ENCODE measurements at regions not wholly inside any gene's neighbourhood (a gene's known extent, or its start where the extent isn't known, plus 50 kb on each side); places are given as distances from the start of the nearest gene placed in this dataset.

DNA sequence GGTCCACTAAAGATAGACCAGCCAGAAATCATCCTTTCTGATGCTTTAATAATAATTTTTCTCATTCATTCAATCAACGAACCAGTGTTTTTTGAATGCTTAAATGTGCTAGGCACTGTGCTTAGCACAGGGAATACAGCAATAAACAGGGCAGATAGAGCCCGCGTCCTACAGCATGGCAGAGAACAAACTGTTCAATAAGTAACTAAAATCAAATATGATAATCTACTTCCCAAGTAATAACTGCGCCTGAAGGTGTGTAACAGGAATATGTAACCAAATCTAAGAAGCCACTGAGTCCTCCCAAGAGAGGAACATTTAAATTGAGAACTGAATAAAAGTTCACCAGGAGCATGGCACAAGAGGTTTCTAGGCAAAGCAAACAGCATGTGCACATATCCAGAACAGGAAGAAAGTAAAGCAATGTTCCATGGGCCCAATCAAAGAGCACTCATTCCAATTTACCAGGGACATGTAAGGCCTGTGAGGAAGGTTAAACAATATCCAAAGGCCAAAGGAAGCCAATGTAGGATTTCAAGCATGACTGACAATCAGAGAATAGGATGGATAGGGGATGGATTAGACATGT lies 311.0 kb upstream of the RARB start:
- DNase-seq: no peak

DNA sequence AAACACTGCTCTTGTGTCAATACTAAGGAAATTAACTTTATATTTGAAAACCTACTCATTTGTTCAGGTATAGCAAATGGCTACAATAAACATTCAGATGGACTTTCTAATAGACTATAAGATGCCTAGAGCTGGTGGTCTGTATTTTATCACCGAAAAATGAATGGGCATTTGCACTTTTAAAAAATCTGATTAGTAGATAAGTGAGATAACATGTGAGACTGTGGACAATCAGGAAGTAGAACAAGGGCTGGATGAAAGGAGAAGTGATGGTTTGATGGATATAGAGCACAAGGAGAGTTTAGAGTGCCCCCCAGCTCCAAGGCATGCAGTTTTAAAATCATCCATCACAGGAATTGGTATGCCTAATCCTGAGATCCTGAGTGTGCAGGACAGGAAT lies 308.4 kb upstream of the RARB start:
- no peak for DNase-seq

- no peak for DNase-seq
These were observed 307.4 kb upstream of the RARB start for GRCh38 chr3:25120665-25121064.

GRCh38 chr3:25125201-25125600 lies 302.9 kb upstream of the RARB start:
- DNase-seq: no peak

DNA sequence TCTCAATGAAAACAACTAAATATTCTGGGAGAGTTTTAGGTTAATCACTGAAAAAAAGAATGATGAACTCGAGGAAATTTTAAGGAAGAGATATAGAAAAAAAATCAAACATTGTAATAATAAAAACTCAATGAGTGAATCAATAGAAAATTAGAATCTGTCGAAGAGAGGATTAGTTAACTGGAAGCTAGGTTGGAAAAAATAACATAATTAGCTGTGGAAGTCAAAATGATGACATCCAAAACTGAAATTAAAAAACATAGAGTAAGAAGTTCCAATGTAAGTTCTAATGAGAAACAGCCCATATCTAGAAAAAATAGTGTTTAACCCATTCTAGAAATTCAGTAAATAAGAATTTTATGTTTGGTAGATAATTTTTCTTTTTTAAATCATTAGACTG lies 299.3 kb upstream of the RARB start:
- DNase-seq: no peak

GRCh38 chr3:25130724-25131520 lies 297.1 kb upstream of the RARB start:
- DNase-seq: no peak

DNA sequence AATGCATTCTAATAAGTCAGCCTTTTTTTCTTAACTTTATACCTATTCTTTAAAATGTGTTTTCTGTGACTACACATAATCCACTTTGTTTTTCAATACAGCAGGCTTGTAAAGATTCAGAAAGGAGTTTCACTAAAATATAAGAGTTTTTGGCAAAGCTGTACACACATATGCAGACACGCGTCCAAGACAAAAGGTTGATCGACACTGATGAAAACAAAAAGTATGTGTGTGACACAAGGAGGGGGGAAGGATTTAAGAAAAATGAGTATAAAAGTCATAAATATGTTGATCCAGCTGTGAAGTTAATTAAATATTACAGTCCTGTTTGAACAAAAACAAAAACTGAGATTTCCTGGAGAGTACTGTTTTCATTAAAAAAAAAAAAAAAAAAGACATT lies 294.5 kb upstream of the RARB start:
- DNase-seq: no peak

DNA sequence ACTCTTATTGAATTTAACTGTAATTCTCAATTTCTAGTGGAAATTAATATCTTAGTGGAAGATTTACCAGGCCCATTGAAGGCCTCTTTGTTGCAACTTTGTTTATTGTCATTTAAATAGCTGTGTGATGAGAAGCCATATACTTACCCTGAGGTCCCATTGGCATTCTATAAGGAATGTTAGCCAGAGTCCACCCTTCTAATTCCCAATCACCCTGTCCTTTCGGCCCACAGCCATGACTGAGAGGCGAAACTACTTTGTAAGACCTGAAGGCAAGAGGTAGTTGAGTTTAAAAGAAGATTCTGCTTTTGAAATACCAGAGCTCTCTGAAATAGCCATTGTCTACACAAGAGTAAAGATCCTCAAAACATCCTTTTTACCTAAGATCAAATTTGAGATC lies 290.5 kb upstream of the RARB start:
- DNase-seq: no peak

GRCh38 chr3:25139267-25139666 lies 288.8 kb upstream of the RARB start:
- DNase-seq: no peak

- DNase-seq: no peak
These were observed 285.3 kb upstream of the RARB start for GRCh38 chr3:25142609-25143355.

DNA sequence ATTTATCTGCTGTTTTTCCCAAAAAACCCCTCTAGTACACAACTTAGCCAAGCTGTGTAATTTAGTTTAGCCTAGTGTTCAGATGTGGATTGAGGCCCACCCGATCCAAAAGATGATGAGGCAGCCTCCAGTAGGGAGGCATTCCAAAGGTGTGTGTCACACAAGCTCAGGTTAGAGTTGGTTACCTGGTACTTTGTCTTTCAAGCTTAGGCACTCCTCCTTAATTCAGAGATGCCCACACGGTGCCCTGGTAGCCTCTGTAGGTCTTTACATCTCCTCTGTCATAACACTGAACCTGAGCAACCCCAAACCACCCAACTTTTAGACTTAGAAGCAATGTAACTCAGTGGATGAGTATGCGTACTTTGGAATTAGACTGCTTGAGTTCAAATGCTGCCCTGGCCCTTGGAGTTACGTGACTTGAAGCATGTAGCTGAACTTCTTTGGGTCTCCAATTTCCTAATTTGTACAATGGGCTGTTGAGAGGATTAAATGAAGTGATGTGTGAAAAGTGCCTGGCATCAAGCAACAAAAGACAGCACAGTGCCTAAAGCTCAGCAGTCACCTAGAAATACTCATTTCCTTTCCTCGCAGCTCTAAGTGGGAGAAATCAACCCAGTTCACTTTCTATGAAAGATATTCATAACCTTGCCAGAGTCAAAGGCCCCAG lies 284.6 kb upstream of the RARB start:
- no peak for DNase-seq

DNA sequence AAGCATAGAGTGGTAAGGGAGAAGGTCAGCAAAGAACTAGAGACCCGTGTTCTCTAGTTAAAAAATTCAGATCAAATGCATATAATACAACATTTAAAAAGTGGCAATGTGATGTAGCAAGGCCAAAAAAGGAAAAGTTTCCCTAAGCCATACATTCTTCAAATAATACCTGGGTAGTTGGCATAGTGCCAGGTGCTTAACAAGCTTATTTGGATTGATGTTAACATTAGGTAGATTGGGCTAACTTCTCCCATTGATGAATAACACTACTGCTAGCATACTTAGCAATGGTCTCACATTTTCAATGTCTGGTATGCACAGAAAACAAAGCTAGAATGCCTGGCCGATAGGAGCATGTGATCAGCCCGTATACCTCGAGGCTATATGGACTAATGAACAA lies 283.6 kb upstream of the RARB start:
- DNase-seq: no peak

DNA sequence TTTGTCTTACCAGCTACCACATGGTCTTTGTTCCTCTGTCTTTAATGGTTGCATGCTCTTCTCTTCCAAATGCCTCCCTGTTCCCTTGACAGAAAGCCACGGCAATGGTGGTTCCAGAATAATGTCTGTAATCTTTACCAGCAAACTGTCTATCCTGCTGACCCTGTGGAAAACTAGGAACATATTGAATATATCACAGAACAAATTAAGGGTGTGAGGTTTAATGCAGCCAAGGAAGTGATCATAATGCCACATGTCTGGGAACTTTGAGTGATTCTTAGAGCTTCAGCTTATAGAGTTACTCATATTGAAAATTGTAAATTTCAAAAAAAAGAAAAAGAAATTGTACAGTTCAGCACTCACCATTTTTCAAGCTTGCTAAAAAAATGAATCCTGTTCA lies 282.9 kb upstream of the RARB start:
- no peak for DNase-seq

DNA sequence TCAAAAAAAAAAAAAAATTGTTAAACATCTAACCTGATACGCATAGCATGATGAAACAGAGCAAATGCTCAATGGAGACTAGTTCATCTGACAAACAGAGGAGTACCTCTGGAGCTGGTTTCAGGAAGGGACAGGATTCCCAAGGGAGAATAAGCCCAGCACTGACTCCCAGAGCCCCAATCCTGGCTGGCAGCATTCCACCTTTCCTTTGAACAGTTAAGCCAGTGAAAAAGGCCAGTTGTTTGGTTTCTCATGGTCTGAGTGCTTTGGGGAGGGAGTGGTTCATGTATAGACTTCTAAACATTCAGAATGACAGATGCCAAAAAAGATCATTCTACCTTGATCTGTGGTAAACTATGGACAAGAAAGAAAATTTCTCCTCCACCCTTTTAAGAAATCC lies 277.9 kb upstream of the RARB start:
- DNase-seq: no peak

GRCh38 chr3:25151281-25151902 lies 276.7 kb upstream of the RARB start:
- no peak for DNase-seq

DNA sequence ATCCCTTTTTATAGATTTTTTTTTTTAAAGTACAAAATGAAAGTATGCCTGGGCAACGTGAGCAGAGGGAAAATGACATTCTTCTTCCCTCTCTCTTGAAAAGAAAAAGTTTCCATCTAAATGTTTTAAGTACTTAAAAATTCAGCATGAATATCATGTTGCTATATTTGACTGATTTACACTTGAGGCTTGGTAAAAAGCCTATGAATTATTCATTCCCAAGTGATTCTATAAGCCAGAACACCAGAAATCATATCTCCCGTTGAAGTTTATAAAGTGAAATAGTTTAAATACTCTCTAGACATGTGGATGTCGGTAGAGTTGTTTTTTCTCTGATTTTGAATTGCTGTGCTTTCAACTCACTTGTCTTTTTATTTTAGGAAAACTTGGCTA lies 276.2 kb upstream of the RARB start:
- no peak for DNase-seq

DNA sequence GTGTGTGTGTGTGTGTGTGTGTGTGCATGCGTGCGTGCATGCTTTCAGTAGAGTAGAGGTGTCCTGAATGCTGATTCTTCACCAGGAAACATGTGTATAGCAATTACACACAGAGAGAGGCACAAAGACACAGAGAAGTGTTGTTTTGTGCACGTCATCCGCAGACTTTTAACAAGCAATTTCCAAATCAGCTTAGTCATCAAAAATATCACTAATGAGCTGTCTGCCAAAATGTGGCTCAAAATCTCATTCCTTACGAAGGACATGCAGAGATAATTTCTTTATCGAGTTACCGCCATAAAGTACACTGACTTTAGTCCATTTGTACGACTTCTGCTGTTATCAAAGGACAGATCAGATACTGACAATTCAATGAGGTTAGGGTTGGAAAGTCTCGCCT lies 274.9 kb upstream of the RARB start:
- DNase-seq: no peak

DNA sequence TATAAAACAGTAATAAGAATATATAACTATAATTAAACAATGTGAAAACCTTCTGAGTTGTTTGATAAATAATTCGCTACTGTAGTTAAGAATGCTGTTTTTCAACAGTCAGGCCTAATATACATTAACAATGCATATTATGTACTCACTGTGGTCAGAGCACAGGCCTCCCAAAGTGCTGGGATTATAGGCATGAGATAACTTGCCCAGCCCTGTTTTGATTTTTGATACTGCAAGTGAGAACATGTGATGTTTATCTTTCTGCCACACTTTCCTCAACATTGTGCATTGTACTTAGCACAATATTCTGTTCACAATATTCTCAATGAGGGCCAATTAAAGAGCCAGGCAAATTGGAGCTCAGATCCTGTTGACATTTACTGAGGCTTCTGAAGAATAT lies 274.5 kb upstream of the RARB start:
- DNase-seq: no peak

GRCh38 chr3:25155652-25156471 lies 272.2 kb upstream of the RARB start:
- DNase-seq: no peak

DNA sequence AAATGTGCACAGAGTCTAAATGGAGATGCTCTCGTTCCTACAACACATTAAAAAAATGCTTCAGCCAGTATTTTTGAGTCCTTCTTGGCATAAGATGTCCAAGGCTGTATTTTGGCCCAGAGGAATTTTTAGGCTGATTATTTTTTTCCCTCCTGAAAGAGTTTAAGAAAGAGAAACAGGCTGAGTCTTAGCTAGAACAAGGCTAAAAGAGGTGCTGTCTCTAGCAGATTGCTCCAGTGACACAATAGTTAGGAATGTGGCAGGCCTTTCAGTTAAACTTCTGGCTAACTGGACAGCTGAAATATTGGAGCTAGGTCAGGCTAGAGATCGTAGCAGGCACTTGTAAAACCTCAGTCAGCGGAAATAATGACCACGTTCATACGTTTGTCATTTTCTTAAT lies 271.4 kb upstream of the RARB start:
- DNase-seq: no peak

DNA sequence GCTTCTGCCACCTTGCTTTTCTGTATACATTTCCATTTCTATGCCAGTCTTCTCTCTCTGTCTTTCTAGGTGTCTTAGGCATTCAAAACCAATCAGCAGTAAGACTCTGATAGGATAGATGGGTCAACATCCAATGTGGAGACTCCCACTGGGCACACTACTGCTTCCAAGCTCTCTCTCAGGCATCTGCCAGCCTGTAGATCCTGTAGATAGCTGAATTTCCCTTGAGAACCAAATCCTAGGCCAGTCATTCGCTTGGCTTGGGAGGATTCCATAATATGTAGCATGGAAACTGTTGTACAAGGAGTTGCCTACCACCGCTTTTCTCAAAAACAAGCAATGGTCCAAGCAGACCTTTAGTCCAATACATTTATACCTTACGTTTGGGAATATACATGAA lies 262.8 kb upstream of the RARB start:
- no peak for DNase-seq

DNA sequence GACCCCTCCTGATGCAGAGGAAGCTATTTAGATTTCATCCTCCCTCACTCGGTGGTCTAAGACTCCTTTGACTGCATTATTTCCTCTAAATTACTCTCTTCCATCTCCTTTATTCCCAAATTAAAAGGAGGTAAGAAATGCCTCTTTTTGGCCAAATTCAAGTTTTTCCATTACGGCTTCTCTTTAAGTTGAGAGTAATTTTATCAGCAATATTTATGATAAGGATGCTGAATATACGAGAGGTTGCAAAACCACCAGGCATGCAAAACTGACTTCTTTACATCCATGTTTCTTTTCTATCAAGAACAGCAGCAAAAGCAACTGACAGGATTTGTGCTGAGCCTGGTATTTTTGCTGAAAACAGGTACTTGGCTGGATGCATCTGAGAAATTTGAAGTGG lies 262.0 kb upstream of the RARB start:
- no peak for DNase-seq
